ENCODE measurements at regions not wholly inside any gene's neighbourhood (a gene's known extent, or its start where the extent isn't known, plus 50 kb on each side); places are given as distances from the start of the nearest gene placed in this dataset.

DNA sequence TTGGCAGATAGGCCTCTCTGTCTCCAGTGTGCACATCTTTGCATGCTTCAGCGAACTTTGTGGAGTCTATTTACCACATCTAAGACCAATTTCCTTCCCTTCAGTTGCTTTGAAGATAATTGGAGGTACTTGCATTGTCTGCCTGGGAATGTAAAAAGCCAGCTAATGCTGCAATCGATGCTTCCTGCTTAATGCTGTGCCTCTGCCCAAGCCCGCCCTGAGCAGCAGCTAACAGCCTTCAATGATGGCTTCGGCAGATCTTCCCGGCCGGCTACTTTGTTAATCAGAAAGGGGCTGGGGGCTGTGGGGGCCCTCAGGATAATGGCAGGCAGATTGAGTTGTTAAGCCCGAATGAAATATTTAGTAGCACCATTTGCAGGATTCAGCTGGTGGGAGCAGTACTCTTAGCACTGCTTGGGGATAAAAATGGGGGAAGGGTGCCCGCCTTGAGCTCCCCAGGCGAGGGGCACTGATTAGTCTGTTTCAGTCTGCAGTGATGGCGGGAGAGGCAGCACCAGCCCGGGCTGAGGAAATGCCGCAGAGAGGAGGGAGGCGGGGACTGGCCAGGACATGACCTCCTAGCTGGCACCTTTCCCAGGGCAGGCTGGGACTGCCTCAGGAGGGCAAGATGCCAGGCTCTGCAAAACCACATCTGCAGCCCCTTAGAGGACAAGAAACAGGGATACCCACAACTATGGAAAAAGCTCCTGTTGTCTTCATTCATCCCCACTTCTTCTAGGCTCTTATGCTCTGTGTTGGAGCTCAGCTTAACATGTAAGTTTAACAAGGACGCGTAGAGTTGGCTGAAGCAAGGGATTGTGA lies 460.0 kb downstream of the BUD13 start:
- no peak for TF ChIP-seq POLR2A (IDR thresholded peaks at IDR 0.05)
- TF ChIP-seq, protein P1, sequence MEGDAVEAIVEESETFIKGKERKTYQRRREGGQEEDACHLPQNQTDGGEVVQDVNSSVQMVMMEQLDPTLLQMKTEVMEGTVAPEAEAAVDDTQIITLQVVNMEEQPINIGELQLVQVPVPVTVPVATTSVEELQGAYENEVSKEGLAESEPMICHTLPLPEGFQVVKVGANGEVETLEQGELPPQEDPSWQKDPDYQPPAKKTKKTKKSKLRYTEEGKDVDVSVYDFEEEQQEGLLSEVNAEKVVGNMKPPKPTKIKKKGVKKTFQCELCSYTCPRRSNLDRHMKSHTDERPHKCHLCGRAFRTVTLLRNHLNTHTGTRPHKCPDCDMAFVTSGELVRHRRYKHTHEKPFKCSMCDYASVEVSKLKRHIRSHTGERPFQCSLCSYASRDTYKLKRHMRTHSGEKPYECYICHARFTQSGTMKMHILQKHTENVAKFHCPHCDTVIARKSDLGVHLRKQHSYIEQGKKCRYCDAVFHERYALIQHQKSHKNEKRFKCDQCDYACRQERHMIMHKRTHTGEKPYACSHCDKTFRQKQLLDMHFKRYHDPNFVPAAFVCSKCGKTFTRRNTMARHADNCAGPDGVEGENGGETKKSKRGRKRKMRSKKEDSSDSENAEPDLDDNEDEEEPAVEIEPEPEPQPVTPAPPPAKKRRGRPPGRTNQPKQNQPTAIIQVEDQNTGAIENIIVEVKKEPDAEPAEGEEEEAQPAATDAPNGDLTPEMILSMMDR (IDR thresholded peaks at IDR 0.05) = no peak
